Peyer's patch (tissue), 4 donors: ENCODE measurements at regions not wholly inside any gene's neighbourhood (a gene's known extent, or its start where the extent isn't known, plus 50 kb on each side); places are given as distances from the start of the nearest gene placed in this dataset.

ENCODE experiments used
- DNase-seq, 3 donors: peaks; one replicate each; pipeline ENCODE4 v3.0.0-alpha.2; 2017 to 2019
- H3K27ac ChIP-seq, 4 donors: fragments of 200-600 bp; sonication (generic); one replicate each; pipeline ENCODE4 v1.5.1; 2016 to 2019
- H3K27me3 ChIP-seq, 2 donors: fragments of 200-600 bp; sonication (generic); one replicate each; pipeline ENCODE4 v1.5.1; 2019
- H3K36me3 ChIP-seq, 3 donors: fragments of 200-600 bp; sonication (generic); one replicate each; pipeline ENCODE4 v1.5.1; 2016 to 2019
- H3K4me1 ChIP-seq, 4 donors: fragments of 200-600 bp; sonication (generic); one replicate each; pipeline ENCODE4 v1.5.1; 2016 to 2019
- H3K4me3 ChIP-seq, 4 donors: fragments of 200-600 bp; sonication (generic); 1 replicate in 3 of 4; 2 replicates in 1 of 4; pipeline ENCODE4 v1.5.1; 2016 to 2019; ENCODE audit warnings: mild to moderate bottlenecking in 1 of 4
- H3K9me3 ChIP-seq, 4 donors: fragments of 200-600 bp; sonication (generic); one replicate each; pipeline ENCODE4 v1.5.1; 2016 to 2019; ENCODE audit warnings: mild to moderate bottlenecking in 1 of 4
- CTCF ChIP-seq, 6 experiments: fragments of 450-650 bp in 4 of 6; fragments of 200-600 bp in 2 of 6; sonication (generic) in 1 of 6; IDR thresholded peaks; one replicate each; pipeline ENCODE4 v1.5.1; 2017 to 2019; ENCODE audit warnings: antibody characterized with exemption in 6 of 6, mild to moderate bottlenecking in 3 of 6, moderate library complexity in 1 of 6
- POLR2A ChIP-seq, 2 donors: fragments of 450-650 bp; IDR thresholded peaks; one replicate each; pipeline ENCODE4 v1.5.1; 2017; ENCODE audit warnings: antibody characterized with exemption in 2 of 2, mild to moderate bottlenecking in 2 of 2, moderate library complexity in 2 of 2

- DNase-seq: no peak
- Histone ChIP-seq H3K27ac (no peak overlapping the region), H3K27me3 (peaks cover 0 to 4% of the 10 kb centered on the region in 2 donors), H3K4me3 (no peak overlapping the region), H3K9me3 (no peaks in the 10 kb centered on the region), H3K4me1 (peaks cover 0 to 5% (median 0%) of the 10 kb centered on the region in 4 donors), H3K36me3 (no peaks in the 10 kb centered on the region)
- no peak for TF ChIP-seq POLR2A (IDR thresholded peaks at IDR 0.05)
- TF ChIP-seq CTCF (IDR thresholded peaks at IDR 0.05): no peak
Observed at GRCh38 chr14:97415907-97416306, 618.7 kb downstream of the VRK1 start.

GRCh38 chr14:97416550-97416949, 619.4 kb downstream of the VRK1 start:
- Histone ChIP-seq H3K36me3 (no peaks in the 10 kb centered on the region), H3K4me1 (peaks cover 0 to 5% (median 0%) of the 10 kb centered on the region in 4 donors), H3K27me3 (peaks cover 0 to 4% of the 10 kb centered on the region in 2 donors), H3K9me3 (no peaks in the 10 kb centered on the region), H3K4me3 (no peak overlapping the region), H3K27ac (no peak overlapping the region)
- TF ChIP-seq CTCF (IDR thresholded peaks at IDR 0.05): no peak
- TF ChIP-seq POLR2A (IDR thresholded peaks at IDR 0.05): no peak
- no peak for DNase-seq

- Histone ChIP-seq H3K36me3 (no peaks in the 10 kb centered on the region), H3K27ac (no peak overlapping the region), H3K4me3 (no peak overlapping the region), H3K27me3 (peaks cover 0 to 4% of the 10 kb centered on the region in 2 donors), H3K9me3 (no peaks in the 10 kb centered on the region), H3K4me1 (peaks cover 0 to 5% (median 0%) of the 10 kb centered on the region in 4 donors)
- TF ChIP-seq POLR2A (IDR thresholded peaks at IDR 0.05) (no peak), CTCF (IDR thresholded peaks at IDR 0.05) (no peak)
- DNase-seq: no peak
Observed at GRCh38 chr14:97417331-97417730, 620.1 kb downstream of the VRK1 start.

- H3K27ac ChIP-seq: no peak overlapping the region
- H3K9me3 ChIP-seq: no peaks in the 10 kb centered on the region
- H3K27me3 ChIP-seq: no peaks in the 10 kb centered on the region
- H3K36me3 ChIP-seq: no peaks in the 10 kb centered on the region
- no peak for DNase-seq
- H3K4me1 ChIP-seq: no peaks in the 10 kb centered on the region
- H3K4me3 ChIP-seq: no peak overlapping the region
- TF ChIP-seq POLR2A (IDR thresholded peaks at IDR 0.05) (no peak), CTCF (IDR thresholded peaks at IDR 0.05) (no peak)
Observed at GRCh38 chr14:97420211-97420610, 623.0 kb downstream of the VRK1 start.

- TF ChIP-seq POLR2A (IDR thresholded peaks at IDR 0.05) (no peak), CTCF (IDR thresholded peaks at IDR 0.05) (no peak)
- H3K9me3 ChIP-seq: no peaks in the 10 kb centered on the region
- H3K27me3 ChIP-seq: no peaks in the 10 kb centered on the region
- no peaks in the 10 kb centered on the region for H3K4me1 ChIP-seq
- no peak overlapping the region for H3K27ac ChIP-seq
- H3K36me3 ChIP-seq: no peaks in the 10 kb centered on the region
- DNase-seq: no peak
- no peak overlapping the region for H3K4me3 ChIP-seq
Observed at GRCh38 chr14:97426776-97427175, 629.6 kb downstream of the VRK1 start.

GRCh38 chr14:97428808-97429440, 631.7 kb downstream of the VRK1 start:
- no peak overlapping the region for H3K4me3 ChIP-seq

More at GRCh38 chr14:97428808-97429440, 631.7 kb downstream of the VRK1 start:
- no peak for DNase-seq
- Histone ChIP-seq H3K27ac (no peak overlapping the region), H3K9me3 (no peaks in the 10 kb centered on the region), H3K36me3 (no peaks in the 10 kb centered on the region), H3K27me3 (no peaks in the 10 kb centered on the region), H3K4me1 (no peaks in the 10 kb centered on the region)
- TF ChIP-seq POLR2A (IDR thresholded peaks at IDR 0.05): no peak
- TF ChIP-seq CTCF (IDR thresholded peaks at IDR 0.05): no peak
